ENCODE measurements at regions not wholly inside any gene's neighbourhood (a gene's known extent, or its start where the extent isn't known, plus 50 kb on each side); places are given as distances from the start of the nearest gene placed in this dataset.

GRCh38 chr11:134976551-134976950 is 564.5 kb upstream of the B3GAT1 start:
- no peaks in the 10 kb centered on the region for H4K20me1 ChIP-seq (ENCODE audit: insufficient read depth, low read length)
- no peaks in the 10 kb centered on the region for H3K9me3 ChIP-seq (ENCODE audit: insufficient read depth, low read length)
- no peaks in the 10 kb centered on the region for H3K79me2 ChIP-seq (ENCODE audit: low read length)
- no peak overlapping the region for H3K9ac ChIP-seq (ENCODE audit: low read length)
- TF ChIP-seq CTCF (IDR thresholded peaks at IDR 0.05; ENCODE audit: low read depth, low read length) = no peak
- TF ChIP-seq EZH2phosphoT487 (IDR thresholded peaks at IDR 0.05; ENCODE audit: low read depth) = no peak
- no peak overlapping the region for H3K4me3 ChIP-seq (ENCODE audit: low read length)
- H3K4me1 ChIP-seq (ENCODE audit: low read length) = no peaks in the 10 kb centered on the region
- H2AFZ ChIP-seq (ENCODE audit: low read depth, low read length) = no peak overlapping the region
- no peaks in the 10 kb centered on the region for H3K27me3 ChIP-seq (ENCODE audit: low read depth, low read length)
- H3K36me3 ChIP-seq (replicated peaks; ENCODE audit: low read depth, low read length) = no peaks in the 10 kb centered on the region
- no peak overlapping the region for H3K4me2 ChIP-seq (ENCODE audit: low read length)
- H3K27ac ChIP-seq (ENCODE audit: low read length) = no peak overlapping the region

DNA sequence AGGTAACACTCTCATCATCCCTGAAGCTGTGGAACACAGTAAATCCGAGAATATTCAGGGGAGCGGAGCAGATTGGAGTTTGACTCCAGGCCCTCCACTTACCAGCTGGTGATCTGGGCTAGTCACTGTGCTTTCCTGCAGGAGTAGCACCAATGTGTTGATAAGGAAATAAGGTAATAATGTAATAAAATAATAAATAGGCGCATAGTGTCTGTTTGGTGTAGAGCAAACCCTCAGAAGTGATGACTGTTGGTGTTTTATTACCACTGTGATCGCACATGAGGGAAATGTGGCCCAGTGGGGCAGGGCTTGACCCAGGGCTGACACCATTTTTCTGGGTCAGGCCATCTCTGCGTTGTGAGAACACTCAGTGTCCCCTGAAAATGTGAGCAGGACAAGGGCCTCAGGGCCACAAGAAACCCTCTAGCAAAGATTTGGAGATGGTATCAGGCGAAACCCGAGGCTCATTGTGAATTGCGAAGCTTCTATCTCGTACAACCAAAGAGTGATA is 563.9 kb upstream of the B3GAT1 start:
- no peak overlapping the region for H3K4me3 ChIP-seq (ENCODE audit: low read length)
- H3K9me3 ChIP-seq (ENCODE audit: insufficient read depth, low read length) = no peaks in the 10 kb centered on the region
- no peak overlapping the region for H3K4me2 ChIP-seq (ENCODE audit: low read length)
- H3K4me1 ChIP-seq (ENCODE audit: low read length) = no peaks in the 10 kb centered on the region
- TF ChIP-seq CTCF (IDR thresholded peaks at IDR 0.05; ENCODE audit: low read depth, low read length) (no peak), EZH2phosphoT487 (IDR thresholded peaks at IDR 0.05; ENCODE audit: low read depth) (no peak)
- H3K36me3 ChIP-seq (replicated peaks; ENCODE audit: low read depth, low read length) = no peaks in the 10 kb centered on the region
- no peak overlapping the region for H2AFZ ChIP-seq (ENCODE audit: low read depth, low read length)
- H3K79me2 ChIP-seq (ENCODE audit: low read length) = no peaks in the 10 kb centered on the region
- no peaks in the 10 kb centered on the region for H3K27me3 ChIP-seq (ENCODE audit: low read depth, low read length)
- no peak overlapping the region for H3K27ac ChIP-seq (ENCODE audit: low read length)
- H3K9ac ChIP-seq (ENCODE audit: low read length) = no peak overlapping the region
- H4K20me1 ChIP-seq (ENCODE audit: insufficient read depth, low read length) = no peaks in the 10 kb centered on the region

- no peak for TF ChIP-seq EZH2phosphoT487 (IDR thresholded peaks at IDR 0.05; ENCODE audit: low read depth)
- TF ChIP-seq CTCF (IDR thresholded peaks at IDR 0.05; ENCODE audit: low read depth, low read length) = no peak
- Histone ChIP-seq H2AFZ (ENCODE audit: low read depth, low read length) (no peak overlapping the region), H4K20me1 (ENCODE audit: insufficient read depth, low read length) (no peaks in the 10 kb centered on the region), H3K4me2 (ENCODE audit: low read length) (no peak overlapping the region), H3K27ac (ENCODE audit: low read length) (no peak overlapping the region), H3K79me2 (ENCODE audit: low read length) (no peaks in the 10 kb centered on the region), H3K9me3 (ENCODE audit: insufficient read depth, low read length) (no peaks in the 10 kb centered on the region), H3K4me1 (ENCODE audit: low read length) (no peaks in the 10 kb centered on the region), H3K9ac (ENCODE audit: low read length) (no peak overlapping the region), H3K36me3 (replicated peaks; ENCODE audit: low read depth, low read length) (no peaks in the 10 kb centered on the region), H3K4me3 (ENCODE audit: low read length) (no peak overlapping the region), H3K27me3 (ENCODE audit: low read depth, low read length) (no peaks in the 10 kb centered on the region)
These were observed 561.8 kb upstream of the B3GAT1 start for GRCh38 chr11:134973801-134974200.

GRCh38 chr11:134971381-134971780 is 559.3 kb upstream of the B3GAT1 start:
- no peak overlapping the region for H3K4me3 ChIP-seq (ENCODE audit: low read length)
- H4K20me1 ChIP-seq (ENCODE audit: insufficient read depth, low read length) = no peaks in the 10 kb centered on the region
- H3K27me3 ChIP-seq (ENCODE audit: low read depth, low read length) = no peaks in the 10 kb centered on the region
- H3K27ac ChIP-seq (ENCODE audit: low read length) = no peak overlapping the region
- no peak overlapping the region for H2AFZ ChIP-seq (ENCODE audit: low read depth, low read length)
- no peaks in the 10 kb centered on the region for H3K36me3 ChIP-seq (replicated peaks; ENCODE audit: low read depth, low read length)
- H3K4me2 ChIP-seq (ENCODE audit: low read length) = no peak overlapping the region
- H3K9ac ChIP-seq (ENCODE audit: low read length) = no peak overlapping the region
- no peaks in the 10 kb centered on the region for H3K9me3 ChIP-seq (ENCODE audit: insufficient read depth, low read length)
- H3K79me2 ChIP-seq (ENCODE audit: low read length) = no peaks in the 10 kb centered on the region
- H3K4me1 ChIP-seq (ENCODE audit: low read length) = no peaks in the 10 kb centered on the region
- TF ChIP-seq EZH2phosphoT487 (IDR thresholded peaks at IDR 0.05; ENCODE audit: low read depth) = no peak
- TF ChIP-seq CTCF (IDR thresholded peaks at IDR 0.05; ENCODE audit: low read depth, low read length) = no peak
